ENCODE measurements at regions not wholly inside any gene's neighbourhood (a gene's known extent, or its start where the extent isn't known, plus 50 kb on each side); places are given as distances from the start of the nearest gene placed in this dataset.

DNA sequence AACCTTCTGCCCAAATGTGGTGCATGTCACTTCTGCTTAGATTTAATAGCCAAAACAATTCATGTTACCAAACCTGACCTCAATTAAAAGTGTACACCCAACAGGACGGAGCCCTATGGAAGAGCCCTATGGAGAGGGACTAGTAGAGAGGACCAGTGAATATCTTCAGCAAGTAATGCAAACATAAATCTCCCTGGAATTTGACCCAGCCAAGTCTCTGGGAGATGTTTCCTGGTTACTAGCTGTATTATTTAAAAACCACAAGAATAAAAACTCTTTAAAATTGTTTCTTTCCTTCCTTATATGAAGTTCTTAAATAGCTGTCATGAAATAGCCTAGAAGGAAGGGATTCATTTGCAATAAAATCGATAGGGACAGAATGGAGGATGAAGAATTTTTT lies 255.8 kb downstream of the CDH11 start:
- TF ChIP-seq FOXM1 (IDR thresholded peaks at IDR 0.05; ENCODE audit: borderline replicate concordance, low read depth), result no peak
- no peak for TF ChIP-seq YY1 (IDR thresholded peaks at IDR 0.05; ENCODE audit: low read depth)
- no peak for TF ChIP-seq TAF1 (IDR thresholded peaks at IDR 0.05; ENCODE audit: low read depth)
- no peak for TF ChIP-seq TCF12 (IDR thresholded peaks at IDR 0.05; ENCODE audit: low read depth)
- no peak for TF ChIP-seq CEBPB (IDR thresholded peaks at IDR 0.05)
- TF ChIP-seq, protein P1, sequence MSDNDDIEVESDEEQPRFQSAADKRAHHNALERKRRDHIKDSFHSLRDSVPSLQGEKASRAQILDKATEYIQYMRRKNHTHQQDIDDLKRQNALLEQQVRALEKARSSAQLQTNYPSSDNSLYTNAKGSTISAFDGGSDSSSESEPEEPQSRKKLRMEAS (IDR thresholded peaks at IDR 0.05), result no peak
- no peak for TF ChIP-seq EP300 (IDR thresholded peaks at IDR 0.05; ENCODE audit: borderline replicate concordance)
- TF ChIP-seq NFIC (IDR thresholded peaks at IDR 0.05), result no peak
- TF ChIP-seq RAD21 (IDR thresholded peaks at IDR 0.05; ENCODE audit: low read depth), result no peak
- TF ChIP-seq CREB1 (IDR thresholded peaks at IDR 0.05; ENCODE audit: low read depth), result no peak
- TF ChIP-seq, protein P2, sequence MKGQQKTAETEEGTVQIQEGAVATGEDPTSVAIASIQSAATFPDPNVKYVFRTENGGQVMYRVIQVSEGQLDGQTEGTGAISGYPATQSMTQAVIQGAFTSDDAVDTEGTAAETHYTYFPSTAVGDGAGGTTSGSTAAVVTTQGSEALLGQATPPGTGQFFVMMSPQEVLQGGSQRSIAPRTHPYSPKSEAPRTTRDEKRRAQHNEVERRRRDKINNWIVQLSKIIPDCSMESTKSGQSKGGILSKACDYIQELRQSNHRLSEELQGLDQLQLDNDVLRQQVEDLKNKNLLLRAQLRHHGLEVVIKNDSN (IDR thresholded peaks at IDR 0.05), result no peak
- no peak for TF ChIP-seq ZBTB7A (IDR thresholded peaks at IDR 0.05; ENCODE audit: low read depth)
- TF ChIP-seq, protein P3, sequence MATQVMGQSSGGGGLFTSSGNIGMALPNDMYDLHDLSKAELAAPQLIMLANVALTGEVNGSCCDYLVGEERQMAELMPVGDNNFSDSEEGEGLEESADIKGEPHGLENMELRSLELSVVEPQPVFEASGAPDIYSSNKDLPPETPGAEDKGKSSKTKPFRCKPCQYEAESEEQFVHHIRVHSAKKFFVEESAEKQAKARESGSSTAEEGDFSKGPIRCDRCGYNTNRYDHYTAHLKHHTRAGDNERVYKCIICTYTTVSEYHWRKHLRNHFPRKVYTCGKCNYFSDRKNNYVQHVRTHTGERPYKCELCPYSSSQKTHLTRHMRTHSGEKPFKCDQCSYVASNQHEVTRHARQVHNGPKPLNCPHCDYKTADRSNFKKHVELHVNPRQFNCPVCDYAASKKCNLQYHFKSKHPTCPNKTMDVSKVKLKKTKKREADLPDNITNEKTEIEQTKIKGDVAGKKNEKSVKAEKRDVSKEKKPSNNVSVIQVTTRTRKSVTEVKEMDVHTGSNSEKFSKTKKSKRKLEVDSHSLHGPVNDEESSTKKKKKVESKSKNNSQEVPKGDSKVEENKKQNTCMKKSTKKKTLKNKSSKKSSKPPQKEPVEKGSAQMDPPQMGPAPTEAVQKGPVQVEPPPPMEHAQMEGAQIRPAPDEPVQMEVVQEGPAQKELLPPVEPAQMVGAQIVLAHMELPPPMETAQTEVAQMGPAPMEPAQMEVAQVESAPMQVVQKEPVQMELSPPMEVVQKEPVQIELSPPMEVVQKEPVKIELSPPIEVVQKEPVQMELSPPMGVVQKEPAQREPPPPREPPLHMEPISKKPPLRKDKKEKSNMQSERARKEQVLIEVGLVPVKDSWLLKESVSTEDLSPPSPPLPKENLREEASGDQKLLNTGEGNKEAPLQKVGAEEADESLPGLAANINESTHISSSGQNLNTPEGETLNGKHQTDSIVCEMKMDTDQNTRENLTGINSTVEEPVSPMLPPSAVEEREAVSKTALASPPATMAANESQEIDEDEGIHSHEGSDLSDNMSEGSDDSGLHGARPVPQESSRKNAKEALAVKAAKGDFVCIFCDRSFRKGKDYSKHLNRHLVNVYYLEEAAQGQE (IDR thresholded peaks at IDR 0.05; ENCODE audit: low read depth), result no peak
- TF ChIP-seq EGR1 (IDR thresholded peaks at IDR 0.05), result no peak
- TF ChIP-seq TEAD4 (IDR thresholded peaks at IDR 0.05), result no peak

DNA sequence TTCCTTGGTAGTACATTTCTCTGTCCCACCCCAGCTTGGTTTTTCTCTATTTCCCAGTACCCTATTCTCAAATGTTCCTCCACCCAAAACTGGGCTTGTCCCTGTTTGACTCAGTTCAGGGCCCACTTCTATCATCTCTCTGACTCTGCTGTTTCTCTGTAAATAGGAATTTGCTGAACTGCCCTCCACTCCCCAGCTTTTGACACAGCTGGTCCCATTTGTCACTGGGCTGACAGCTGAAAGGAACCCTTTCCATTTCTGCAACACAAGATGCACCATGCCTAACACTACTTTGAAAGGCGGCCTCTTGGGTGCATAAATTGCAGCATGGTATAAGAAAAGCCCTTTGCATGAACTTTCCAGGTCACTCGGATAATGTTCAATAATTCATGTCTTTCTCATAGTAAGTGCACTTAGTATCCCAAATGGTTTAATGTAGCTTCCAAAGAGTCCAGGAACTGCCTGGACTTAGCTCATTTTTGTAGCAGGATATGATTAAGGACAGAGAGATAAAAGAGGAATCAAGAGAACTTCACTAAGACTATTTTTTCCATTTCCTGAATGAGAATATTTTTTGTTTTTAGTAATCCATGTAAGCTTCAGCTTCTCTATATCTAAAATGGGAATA lies 256.7 kb downstream of the CDH11 start:
- no peak for TF ChIP-seq NFIC (IDR thresholded peaks at IDR 0.05)
- TF ChIP-seq, protein P3 (IDR thresholded peaks at IDR 0.05; ENCODE audit: low read depth), result no peak

DNA sequence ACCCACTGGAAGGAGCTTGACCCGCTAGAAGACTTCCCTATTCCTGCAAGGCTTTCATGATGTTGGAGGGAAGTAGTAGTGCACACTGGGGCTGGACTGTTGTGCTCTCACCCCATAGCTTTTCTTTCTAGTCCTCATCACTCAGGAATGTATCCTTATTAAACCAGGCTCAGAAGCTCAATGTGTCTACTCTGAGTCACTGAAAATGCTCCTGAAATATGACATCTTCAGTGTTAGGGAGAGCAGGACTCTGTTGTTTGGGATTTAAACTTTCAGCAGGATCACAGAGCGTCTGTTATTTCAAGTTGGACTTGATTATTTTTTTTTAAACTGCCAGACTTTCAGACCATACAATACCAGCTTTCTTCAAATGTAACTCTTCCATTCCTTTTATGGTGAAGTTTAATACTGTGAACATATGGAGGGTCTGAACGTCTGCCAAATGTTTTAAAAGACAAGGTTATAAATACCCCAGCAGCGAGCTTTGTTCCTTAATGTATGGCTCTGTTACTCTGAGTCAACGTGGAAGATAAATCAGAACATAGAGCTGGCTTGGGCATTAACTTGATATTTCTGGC lies 257.5 kb downstream of the CDH11 start:
- TF ChIP-seq TAF1 (IDR thresholded peaks at IDR 0.05; ENCODE audit: low read depth) (no peak), EGR1 (IDR thresholded peaks at IDR 0.05) (no peak), TEAD4 (IDR thresholded peaks at IDR 0.05) (no peak), FOXM1 (IDR thresholded peaks at IDR 0.05; ENCODE audit: borderline replicate concordance, low read depth) (no peak), CEBPB (IDR thresholded peaks at IDR 0.05) (no peak), YY1 (IDR thresholded peaks at IDR 0.05; ENCODE audit: low read depth) (no peak), CREB1 (IDR thresholded peaks at IDR 0.05; ENCODE audit: low read depth) (no peak), TCF12 (IDR thresholded peaks at IDR 0.05; ENCODE audit: low read depth) (no peak), NFIC (IDR thresholded peaks at IDR 0.05) (no peak), EP300 (IDR thresholded peaks at IDR 0.05; ENCODE audit: borderline replicate concordance) (no peak), ZBTB7A (IDR thresholded peaks at IDR 0.05; ENCODE audit: low read depth) (no peak)
- TF ChIP-seq, protein P2 (IDR thresholded peaks at IDR 0.05), result no peak
- TF ChIP-seq, protein P3 (IDR thresholded peaks at IDR 0.05; ENCODE audit: low read depth), result no peak
- TF ChIP-seq, protein P1 (IDR thresholded peaks at IDR 0.05), result no peak

DNA sequence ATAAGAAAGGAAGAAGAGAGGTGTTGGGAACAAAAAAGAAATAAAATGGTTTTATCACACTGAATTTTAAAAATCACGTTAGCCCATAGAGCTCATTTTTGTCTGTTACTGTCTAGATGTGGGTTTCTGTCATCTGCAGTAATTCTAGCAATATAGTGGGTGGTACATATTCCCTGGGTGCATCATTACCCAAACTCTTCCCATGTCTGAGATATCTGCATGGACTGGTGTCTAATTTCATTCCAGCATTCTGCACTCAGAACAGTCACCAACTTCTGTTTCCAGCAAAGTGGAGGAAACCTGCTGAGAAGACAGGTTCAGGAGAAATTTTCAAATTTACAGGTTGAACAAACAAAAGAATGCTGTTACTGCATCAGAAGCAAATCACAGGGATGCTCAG lies 263.8 kb downstream of the CDH11 start:
- TF ChIP-seq ZBTB7A (IDR thresholded peaks at IDR 0.05; ENCODE audit: low read depth) (no peak), CREB1 (IDR thresholded peaks at IDR 0.05; ENCODE audit: low read depth) (no peak), RAD21 (IDR thresholded peaks at IDR 0.05; ENCODE audit: low read depth) (no peak)

DNA sequence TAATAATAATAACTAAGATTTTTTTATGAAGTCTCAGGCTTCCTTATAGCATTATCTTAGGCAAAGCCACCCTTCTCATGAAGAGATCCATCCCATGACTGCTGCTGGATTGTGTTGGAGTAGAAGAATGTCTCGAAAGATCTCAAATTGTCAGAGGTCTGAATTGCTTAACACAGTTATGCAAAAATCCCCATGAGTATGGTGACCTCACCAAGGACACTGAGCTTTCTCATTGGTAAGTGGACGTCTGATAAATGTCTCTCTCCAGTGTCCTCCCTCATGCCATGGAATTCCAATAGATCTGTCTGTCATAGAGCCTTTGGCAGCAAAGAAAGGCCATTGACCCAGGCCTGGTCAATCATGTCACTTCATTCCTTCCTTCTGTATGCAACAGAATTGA lies 264.5 kb downstream of the CDH11 start:
- TF ChIP-seq TEAD4 (IDR thresholded peaks at IDR 0.05) (no peak), TAF1 (IDR thresholded peaks at IDR 0.05; ENCODE audit: low read depth) (no peak), CEBPB (IDR thresholded peaks at IDR 0.05) (no peak), EP300 (IDR thresholded peaks at IDR 0.05; ENCODE audit: borderline replicate concordance) (no peak), RAD21 (IDR thresholded peaks at IDR 0.05; ENCODE audit: low read depth) (no peak), ZBTB7A (IDR thresholded peaks at IDR 0.05; ENCODE audit: low read depth) (no peak), YY1 (IDR thresholded peaks at IDR 0.05; ENCODE audit: low read depth) (no peak), EGR1 (IDR thresholded peaks at IDR 0.05) (no peak), CREB1 (IDR thresholded peaks at IDR 0.05; ENCODE audit: low read depth) (no peak), TCF12 (IDR thresholded peaks at IDR 0.05; ENCODE audit: low read depth) (no peak), FOXM1 (IDR thresholded peaks at IDR 0.05; ENCODE audit: borderline replicate concordance, low read depth) (no peak)
- TF ChIP-seq, protein P3 (IDR thresholded peaks at IDR 0.05; ENCODE audit: low read depth), result no peak
- TF ChIP-seq, protein P1 (IDR thresholded peaks at IDR 0.05), result no peak
- TF ChIP-seq, protein P2 (IDR thresholded peaks at IDR 0.05), result no peak
